ENCODE measurements at regions not wholly inside any gene's neighbourhood (a gene's known extent, or its start where the extent isn't known, plus 50 kb on each side); places are given as distances from the start of the nearest gene placed in this dataset.

- POLR2A ChIA-PET, result no interaction called here
- intact Hi-C loops (cut with micrococcal nuclease), result no loop called here
- H3K9me1 ChIP-seq (replicated peaks; ENCODE audit: control insufficient read depth, extremely low read depth, insufficient read depth, low read length), result no peaks in the 10 kb centered on the region
Measured at GRCh38 chr2:55807900-55808299, 114.3 kb upstream of the PNPT1 start.

More at GRCh38 chr2:55807900-55808299, 114.3 kb upstream of the PNPT1 start:
- no peak overlapping the region for H3K27ac ChIP-seq (ENCODE audit: insufficient read depth, low read depth, low read length)
- no peak overlapping the region for H3K4me3 ChIP-seq (replicated peaks in 1 of 3; ENCODE audit: insufficient read depth in 1 of 3, low read depth in 1 of 3, low read length in 3 of 3)
- no peak for DNase-seq (ENCODE audit: low read depth, low spot score)
- FAIRE-seq, result no peak
- no peaks in the 10 kb centered on the region for H4K20me1 ChIP-seq (replicated peaks; ENCODE audit: control insufficient read depth, extremely low read depth, insufficient read depth, low read length)
- H3K9ac ChIP-seq (replicated peaks; ENCODE audit: extremely low read depth, insufficient read depth, low read length), result no peak overlapping the region
- no peaks in the 10 kb centered on the region for H3K27me3 ChIP-seq (ENCODE audit: control insufficient read depth in 2 of 2, insufficient read depth in 2 of 2, low read length in 2 of 2)
- CTCF ChIA-PET, result no interaction called here
- no peak overlapping the region for H2AFZ ChIP-seq (ENCODE audit: low read depth, low read length)
- no peaks in the 10 kb centered on the region for H3K36me3 ChIP-seq (ENCODE audit: control insufficient read depth in 2 of 2, extremely low read depth in 1 of 2, insufficient read depth in 2 of 2, low read length in 2 of 2)
- BruUV-seq (replicated peaks), result no TSS peak
- no peaks in the 10 kb centered on the region for H3K9me3 ChIP-seq (replicated peaks; ENCODE audit: control insufficient read depth, insufficient read depth, low read length)
- no peaks in the 10 kb centered on the region for H3K79me2 ChIP-seq (ENCODE audit: control insufficient read depth, insufficient read depth, low read length)
- no peaks in the 10 kb centered on the region for H3K4me1 ChIP-seq (ENCODE audit: control insufficient read depth, extremely low read depth, insufficient read depth, low read length)
- dilution Hi-C loops (cut with MboI; ENCODE audit: extremely low pct_ligation_motif_present, low sequenced_read_pairs), result no loop called here
- H3K4me2 ChIP-seq (ENCODE audit: insufficient read depth, low read length), result no peak overlapping the region
- TF ChIP-seq MAX (IDR thresholded peaks at IDR 0.05; ENCODE audit: insufficient read depth, insufficient read length) (no peak), JUN (IDR thresholded peaks at IDR 0.05; ENCODE audit: borderline replicate concordance, insufficient read depth, insufficient read length, low read depth) (no peak), EZH2 (IDR thresholded peaks at IDR 0.05; ENCODE audit: borderline replicate concordance, low read depth, low read length, severe bottlenecking) (no peak), POLR2AphosphoS5 (IDR thresholded peaks at IDR 0.05; ENCODE audit: insufficient read depth, low read depth, low read length) (no peak), MYC (IDR thresholded peaks at IDR 0.05; ENCODE audit: low read depth, low read length) (no peak), FOS (IDR thresholded peaks at IDR 0.05; ENCODE audit: borderline replicate concordance, insufficient read depth, low read length) (no peak), CTCF (IDR thresholded peaks at IDR 0.05; ENCODE audit: extremely low read depth in 1 of 2, insufficient read depth in 1 of 2, low read depth in 1 of 2, low read length in 2 of 2) (no peak), GATA2 (IDR thresholded peaks at IDR 0.05; ENCODE audit: insufficient read depth, insufficient read length, low read depth, low read length) (no peak), POLR2A (IDR thresholded peaks at IDR 0.05; ENCODE audit: low read depth, low read length) (no peak)
